ENCODE measurements at regions not wholly inside any gene's neighbourhood (a gene's known extent, or its start where the extent isn't known, plus 50 kb on each side); places are given as distances from the start of the nearest gene placed in this dataset.

DNA sequence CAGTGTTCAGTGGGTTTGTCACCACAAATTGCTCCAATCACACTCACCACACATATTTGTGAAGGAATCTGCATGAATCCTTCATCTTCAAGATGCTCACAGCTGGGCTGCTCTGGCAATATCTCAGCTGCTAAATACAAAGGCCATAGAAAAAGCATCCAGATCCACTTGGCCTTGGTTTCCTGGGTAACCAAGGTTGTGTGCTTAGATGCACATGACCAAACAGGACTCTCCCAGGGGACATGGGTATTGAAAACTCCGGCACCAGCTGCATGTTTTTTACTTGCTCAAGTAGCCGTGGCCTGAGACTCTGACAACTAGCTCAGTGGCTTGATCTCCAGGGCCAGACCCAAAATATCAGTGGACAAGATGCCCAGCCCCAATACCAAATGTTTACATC, 131.3 kb downstream of the CBLN1 start:
- TF ChIP-seq, protein P1, sequence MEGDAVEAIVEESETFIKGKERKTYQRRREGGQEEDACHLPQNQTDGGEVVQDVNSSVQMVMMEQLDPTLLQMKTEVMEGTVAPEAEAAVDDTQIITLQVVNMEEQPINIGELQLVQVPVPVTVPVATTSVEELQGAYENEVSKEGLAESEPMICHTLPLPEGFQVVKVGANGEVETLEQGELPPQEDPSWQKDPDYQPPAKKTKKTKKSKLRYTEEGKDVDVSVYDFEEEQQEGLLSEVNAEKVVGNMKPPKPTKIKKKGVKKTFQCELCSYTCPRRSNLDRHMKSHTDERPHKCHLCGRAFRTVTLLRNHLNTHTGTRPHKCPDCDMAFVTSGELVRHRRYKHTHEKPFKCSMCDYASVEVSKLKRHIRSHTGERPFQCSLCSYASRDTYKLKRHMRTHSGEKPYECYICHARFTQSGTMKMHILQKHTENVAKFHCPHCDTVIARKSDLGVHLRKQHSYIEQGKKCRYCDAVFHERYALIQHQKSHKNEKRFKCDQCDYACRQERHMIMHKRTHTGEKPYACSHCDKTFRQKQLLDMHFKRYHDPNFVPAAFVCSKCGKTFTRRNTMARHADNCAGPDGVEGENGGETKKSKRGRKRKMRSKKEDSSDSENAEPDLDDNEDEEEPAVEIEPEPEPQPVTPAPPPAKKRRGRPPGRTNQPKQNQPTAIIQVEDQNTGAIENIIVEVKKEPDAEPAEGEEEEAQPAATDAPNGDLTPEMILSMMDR (IDR thresholded peaks at IDR 0.05 in 4 of 5, conservative IDR thresholded peaks at IDR 0.05 in 1 of 5) = no peak
- TF ChIP-seq POLR2A (IDR thresholded peaks at IDR 0.05) = no peak

Data from gastrocnemius medialis (tissue), 4 donors.